NCI-H2171 treated with DMSO at 0.1 percent for 48 hours (cell line): ENCODE measurements at regions not wholly inside any gene's neighbourhood (a gene's known extent, or its start where the extent isn't known, plus 50 kb on each side); places are given as distances from the start of the nearest gene placed in this dataset.
A peak's percentile ranks its signal among the peaks of the same experiment; 100 is the strongest.
"Not testable (repeated sequence)": the region's sequence is repeated elsewhere in the genome, so short reads cannot be mapped to it uniquely, and the experiment has no call there.

ENCODE experiments used
- DNase-seq: peaks from one replicate; lab custom pipeline; 2025; lab: John Stamatoyannopoulos, UW

DNA sequence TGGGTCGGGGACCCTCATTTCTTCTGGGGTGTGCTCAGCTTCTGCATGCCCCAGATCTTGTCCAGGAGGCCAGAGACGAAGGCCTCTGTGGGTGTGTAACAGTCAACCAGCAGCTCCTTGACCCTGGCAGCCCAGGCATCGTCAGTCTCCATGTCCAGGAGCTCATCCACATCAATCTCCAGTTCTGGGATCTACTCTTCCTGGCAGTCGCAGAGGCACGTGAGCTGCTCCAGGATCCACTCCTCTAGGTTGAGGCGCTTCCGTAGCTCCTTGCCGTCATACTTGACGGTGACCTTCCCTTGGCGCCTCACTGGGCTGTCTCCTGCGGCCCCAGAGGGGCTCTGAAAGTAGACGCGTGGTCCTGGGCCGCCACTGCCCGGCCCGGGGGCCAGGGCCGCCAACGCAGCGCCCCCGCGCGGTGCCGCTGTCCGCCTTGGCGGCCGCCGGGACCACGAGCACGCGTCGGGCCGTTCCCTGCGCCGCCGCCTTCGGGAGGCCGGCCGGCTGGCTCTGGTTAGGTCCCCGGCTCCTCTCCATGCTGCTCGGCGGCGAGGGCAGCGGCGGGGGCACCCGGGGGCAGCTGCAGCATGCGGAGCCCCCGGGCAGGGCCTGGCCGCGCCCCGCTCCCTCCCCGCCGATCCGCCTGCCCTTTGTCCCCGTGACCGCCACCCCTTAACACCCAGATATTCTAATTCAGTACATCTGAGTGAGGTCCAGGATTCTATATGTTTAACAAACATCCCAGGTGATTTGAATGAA, 170.5 kb downstream of the SEPTIN7 start:
- DNase-seq = no peak

GRCh38 chr7:35975851-35976454, 175.1 kb downstream of the SEPTIN7 start:
- peak; percentile 75 for DNase-seq

GRCh38 chr7:35978816-35979640, 174.0 kb upstream of the EEPD1 start:
- DNase-seq = not testable (repeated sequence)

DNA sequence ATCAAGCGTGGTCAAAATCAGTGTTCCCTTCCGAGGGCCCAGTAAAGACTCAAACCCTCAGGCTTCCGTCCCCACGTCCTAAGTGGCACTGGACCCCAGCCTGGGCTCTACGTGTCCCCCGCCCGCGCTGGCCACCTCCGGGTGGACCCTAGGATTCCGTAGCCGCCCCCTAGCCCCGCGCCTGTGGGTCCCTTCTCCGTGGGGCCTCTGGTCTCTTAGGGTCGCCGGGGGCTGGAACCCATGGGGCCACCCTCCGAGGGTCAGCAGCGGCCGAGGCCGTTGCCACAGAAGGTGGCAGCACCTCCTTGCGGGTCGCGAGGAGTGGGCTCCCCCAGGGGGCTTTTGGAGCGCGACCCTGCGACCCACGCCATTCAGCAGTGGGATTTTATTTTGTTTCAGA, 170.5 kb upstream of the EEPD1 start:
- DNase-seq = no peak

DNA sequence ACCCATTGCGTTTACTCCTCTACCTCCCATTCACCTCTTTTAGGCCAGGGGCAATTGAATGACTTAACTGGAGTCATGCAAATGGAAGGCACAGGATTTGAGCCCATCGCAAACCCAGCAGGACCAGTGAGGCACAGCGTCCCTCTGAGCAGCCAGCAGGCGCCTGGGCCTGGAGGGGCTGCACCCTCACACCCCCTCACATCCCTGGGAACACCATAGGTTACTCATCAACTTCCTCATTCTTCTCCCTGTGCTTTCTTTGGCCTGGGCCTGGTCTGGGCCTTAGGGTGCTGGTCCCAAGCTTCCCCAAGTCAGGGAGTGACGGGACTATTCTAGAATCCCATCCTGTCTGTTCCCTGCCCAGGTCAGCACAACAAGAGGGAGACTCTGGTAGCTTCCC, 169.4 kb upstream of the EEPD1 start:
- DNase-seq = no peak

DNA sequence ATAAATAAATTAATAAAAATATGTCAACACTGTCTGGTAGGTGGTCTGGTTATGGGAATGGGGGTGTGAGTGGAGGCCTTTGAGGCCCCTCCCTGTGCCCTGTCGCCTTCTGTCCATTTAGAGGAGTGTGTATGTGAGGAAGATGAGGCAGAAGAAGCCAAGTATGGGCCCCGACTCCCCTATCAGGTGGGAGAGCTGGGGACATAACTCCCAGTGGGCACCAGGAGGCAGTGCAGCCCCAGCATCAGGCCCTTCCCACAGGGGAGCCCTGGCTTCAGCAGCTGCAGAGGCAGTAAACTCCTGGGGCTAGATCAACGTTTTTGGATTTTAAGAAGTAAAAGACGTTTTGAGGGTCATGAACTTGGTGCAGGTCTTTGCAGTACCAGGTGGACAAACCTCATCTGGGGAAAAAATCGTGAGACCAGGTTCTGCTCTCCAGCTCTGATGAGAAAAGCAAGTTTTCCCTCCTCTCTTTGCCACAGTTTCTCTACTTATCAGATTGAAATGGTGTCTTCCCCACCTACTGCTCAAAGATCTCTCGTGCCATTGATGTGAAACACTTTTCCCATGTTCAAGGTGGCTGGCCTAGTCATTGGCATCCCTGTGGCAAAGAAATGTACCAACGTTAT, 167.8 kb upstream of the EEPD1 start:
- DNase-seq = peak; percentile 70

- DNase-seq = no peak
Observed at GRCh38 chr7:35987016-35987415, 166.0 kb upstream of the EEPD1 start.

- DNase-seq = no peak
Observed at GRCh38 chr7:35988105-35988504, 164.9 kb upstream of the EEPD1 start.

- DNase-seq = no peak
Observed at GRCh38 chr7:35988818-35989217, 164.2 kb upstream of the EEPD1 start.

GRCh38 chr7:35991511-35992232, 161.4 kb upstream of the EEPD1 start:
- DNase-seq = no peak

GRCh38 chr7:35992436-35992835, 160.6 kb upstream of the EEPD1 start:
- DNase-seq = no peak

DNA sequence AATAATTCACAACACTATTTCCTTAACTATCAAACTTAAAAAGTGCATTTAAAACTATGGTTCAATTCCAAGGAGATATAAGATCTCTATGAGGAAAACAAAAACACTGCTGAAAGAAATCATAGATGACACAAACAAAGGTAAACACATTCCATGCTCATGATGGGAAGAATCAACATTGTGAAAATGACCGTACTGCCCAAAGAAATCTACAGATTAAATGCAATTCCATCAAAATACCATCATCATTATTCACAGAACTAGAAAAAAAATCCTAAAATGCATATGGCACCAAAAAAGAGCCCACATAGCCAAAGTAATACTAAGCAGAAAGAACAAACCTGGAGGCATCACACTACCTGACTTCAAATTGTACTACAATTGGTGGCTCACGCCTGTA, 159.9 kb upstream of the EEPD1 start:
- no peak for DNase-seq

DNA sequence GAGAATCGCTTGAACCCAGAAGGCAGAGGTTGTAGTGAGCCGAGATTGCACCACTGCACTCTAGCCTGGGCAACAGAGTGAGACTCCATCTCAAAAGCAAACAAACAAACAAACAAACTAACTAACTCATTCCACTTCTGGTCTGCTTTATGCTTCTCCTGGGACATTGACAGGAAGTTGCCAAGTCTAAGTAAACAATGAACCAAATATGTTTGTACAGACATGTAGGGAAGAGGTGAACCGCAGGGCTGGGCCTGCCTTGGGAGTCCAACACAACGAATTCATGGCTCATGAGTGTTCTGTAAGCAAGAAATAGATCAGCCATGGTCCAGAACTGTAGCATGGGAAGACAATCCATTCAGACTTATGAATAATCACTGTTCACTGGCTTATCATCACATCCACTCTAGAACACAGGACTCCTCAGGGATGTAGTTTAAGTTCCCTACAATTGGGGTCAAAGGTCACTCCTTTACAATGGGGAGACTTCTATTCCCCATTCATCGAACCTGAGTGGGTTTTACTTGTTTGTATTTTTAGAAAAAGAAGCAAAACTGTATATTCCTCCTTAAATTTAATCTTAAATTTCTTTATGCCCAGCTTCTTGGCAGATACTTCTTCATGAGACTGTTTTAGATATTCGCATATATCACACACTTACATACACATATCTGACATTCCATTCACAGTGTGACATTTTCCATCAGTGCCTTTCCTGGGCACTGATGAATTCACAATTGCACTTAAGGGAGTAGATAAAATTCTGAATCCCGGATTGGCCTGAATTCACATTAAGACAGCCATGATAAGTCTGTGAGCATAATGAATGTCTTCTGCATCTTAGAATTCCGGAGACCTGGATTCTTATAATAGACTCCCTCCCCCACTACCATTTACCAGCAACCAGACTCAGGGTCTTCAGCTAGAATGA, 159.1 kb upstream of the EEPD1 start:
- no peak for DNase-seq

DNA sequence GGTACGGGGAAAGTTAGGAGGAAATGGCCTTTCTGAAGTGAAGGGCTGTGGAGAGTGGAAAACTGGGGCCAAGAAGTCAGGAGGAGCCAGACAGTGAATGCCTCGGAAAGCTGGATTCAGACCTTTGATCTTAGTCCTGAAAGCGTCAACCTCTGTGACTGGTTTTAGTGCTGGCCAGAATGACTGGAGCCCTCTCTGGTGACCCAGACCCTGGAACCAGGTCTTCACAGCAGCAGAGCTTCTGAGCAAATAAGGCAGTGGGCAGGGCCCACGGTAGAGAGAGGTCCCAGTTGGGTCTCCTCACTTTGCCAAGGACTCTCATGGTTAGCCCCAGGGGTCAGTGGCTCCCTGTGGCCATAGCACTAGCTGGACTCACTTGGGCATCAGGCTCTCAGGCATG, 157.7 kb upstream of the EEPD1 start:
- DNase-seq = no peak

DNA sequence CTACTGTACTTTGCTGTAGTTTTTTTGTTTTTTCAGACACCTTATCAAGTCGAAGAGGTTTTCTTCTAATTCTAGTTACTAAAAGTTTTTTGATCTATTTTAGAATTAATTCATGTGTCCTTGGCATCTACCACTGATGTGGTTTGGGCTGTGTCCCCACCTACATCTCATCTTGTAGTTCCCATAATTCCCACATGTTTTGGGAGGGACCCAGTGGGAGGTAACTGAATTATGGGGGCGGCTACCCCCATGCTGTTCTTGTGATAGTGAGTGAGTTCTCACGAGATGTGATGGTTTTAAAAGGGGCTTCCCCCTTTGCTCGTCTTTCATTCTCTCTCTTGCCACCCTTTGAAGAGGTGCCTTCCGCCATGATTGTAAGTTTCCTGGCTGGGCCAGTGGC, 154.6 kb upstream of the EEPD1 start:
- no peak for DNase-seq

DNA sequence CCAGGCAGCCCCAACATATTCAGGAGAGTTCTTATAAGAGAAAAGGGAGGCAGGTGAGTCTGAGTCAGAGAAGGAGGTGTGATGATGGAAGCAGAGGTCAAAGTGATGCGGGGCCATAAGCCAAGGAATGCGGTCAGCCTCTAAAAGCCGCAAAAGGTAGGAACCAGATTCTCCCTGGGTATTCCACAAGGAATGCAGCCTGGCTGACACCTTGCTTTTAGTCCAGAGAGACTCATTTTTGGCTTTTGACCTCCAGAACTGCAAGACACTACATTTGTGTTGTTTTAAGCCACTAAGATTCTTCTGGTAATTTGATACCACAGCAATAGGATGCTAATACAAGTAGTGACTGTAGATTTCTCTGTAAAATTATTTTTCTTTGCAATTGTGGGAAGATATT, 151.5 kb upstream of the EEPD1 start:
- no peak for DNase-seq

- DNase-seq = no peak
Observed at GRCh38 chr7:36002900-36003299, 150.2 kb upstream of the EEPD1 start.

DNA sequence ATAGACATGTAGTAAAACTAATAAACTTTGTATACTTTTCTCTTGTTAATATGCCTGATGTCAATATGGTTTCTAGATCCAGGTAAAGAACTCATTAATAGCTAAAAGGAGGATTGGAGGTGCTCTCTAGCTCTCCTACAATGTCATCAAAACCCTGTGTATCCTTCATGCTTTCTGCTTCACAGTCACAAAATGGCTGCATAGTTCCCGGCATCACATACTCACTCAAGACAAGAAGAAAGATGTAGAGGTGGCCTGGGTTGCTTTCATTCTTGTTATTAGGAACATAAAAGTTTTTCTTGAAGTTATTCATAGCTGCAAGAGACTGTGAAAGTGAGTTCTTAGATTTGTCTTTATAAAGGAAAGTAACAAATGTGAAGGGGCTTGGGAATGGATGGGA, 149.7 kb upstream of the EEPD1 start:
- no peak for DNase-seq

- DNase-seq = no peak
Observed at GRCh38 chr7:36005293-36005692, 147.8 kb upstream of the EEPD1 start.

DNA sequence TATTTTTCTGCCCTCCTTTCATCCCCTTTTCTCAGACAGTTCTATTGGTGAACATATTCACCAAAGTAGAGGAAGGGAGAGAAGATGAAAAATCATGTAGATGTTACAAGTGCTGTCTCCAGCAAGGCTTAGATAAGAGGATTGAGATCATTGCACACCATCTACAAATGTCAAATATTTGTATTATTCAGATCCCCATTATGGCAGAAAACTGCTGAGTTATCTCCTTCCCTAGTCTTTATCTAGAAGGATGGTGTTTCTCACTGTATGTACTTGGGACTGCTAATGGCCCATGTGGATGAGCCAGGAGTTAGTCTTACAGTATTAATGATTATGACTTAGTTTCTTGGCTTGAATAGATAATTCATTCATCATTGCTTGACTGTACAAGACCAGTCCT, 147.2 kb upstream of the EEPD1 start:
- no peak for DNase-seq
